ENCODE measurements at regions not wholly inside any gene's neighbourhood (a gene's known extent, or its start where the extent isn't known, plus 50 kb on each side); places are given as distances from the start of the nearest gene placed in this dataset.

DNA sequence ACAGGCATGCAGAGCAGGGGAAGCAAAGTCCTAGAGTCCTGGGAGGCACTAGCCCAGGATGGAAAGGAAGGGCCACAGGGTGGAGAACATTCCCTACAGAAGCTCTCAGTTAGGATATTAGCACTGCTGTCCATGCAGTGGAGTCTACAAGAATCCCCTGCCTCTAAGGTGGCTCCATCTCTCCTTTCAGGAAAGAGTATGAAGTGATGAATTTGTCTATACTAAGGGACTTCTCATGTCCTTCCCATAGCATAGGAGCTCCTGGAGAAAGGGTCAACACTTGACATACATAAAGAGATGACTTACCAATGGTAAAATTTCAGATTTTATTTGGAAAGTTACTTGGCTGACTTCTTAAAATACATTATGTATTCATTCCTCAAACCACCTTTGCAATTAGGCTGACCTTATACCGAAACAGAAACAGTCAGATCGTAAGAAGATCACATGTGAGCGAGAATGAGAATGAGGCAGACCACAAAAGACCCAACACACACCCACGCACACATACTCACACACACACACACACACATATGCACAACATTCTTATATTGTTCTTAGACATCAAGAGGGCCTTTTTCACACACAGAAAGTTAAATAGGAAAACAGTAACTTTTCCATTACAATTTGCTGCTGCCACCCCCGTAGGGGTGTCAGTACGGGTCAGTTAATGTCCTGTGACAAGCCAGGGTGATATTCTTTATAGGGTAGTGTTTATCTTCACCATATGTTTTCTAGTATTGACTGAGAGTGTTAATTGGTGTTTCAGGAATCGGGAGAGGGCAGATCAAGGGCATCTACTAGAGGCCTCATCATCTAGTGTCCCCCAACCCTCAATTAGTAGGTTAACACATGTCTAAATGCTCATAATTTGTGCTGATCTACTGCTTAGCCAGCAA, 159.4 kb downstream of the FAXC start:
- Histone ChIP-seq H3K4me2 (ENCODE audit: low read depth, low read length) (no peak overlapping the region), H3K4me3 (replicated peaks in 1 of 3; ENCODE audit: insufficient read depth in 1 of 3, low read depth in 2 of 3, low read length in 3 of 3) (no peak overlapping the region), H3K27me3 (ENCODE audit: control insufficient read depth in 1 of 2, insufficient read depth in 2 of 2, low read length in 2 of 2) (no peaks in the 10 kb centered on the region), H3K36me3 (replicated peaks in 1 of 2; ENCODE audit: control insufficient read depth in 1 of 2, insufficient read depth in 2 of 2, low read length in 2 of 2) (no peaks in the 10 kb centered on the region), H3K9ac (ENCODE audit: insufficient read depth, low read depth, low read length) (no peak overlapping the region), H4K20me1 (ENCODE audit: insufficient read depth, low read length) (no peaks in the 10 kb centered on the region), H2AFZ (ENCODE audit: low read length) (no peak overlapping the region), H3K27ac (ENCODE audit: extremely low read length, insufficient read depth, low read length) (no peak overlapping the region), H3K9me3 (ENCODE audit: low read length) (no peaks in the 10 kb centered on the region), H3K4me1 (ENCODE audit: insufficient read depth, low read length) (no peaks in the 10 kb centered on the region), H3K79me2 (ENCODE audit: insufficient read depth, low read length) (no peaks in the 10 kb centered on the region)
- ATAC-seq (no peak), FAIRE-seq (no peak), DNase-seq (ENCODE audit: low spot score) (no peak)
- 0% methylated on average over 7 of the region's 7 CpGs for WGBS (ENCODE audit: low lambda C conversion rate)
- BruUV-seq (replicated peaks): no TSS peak
- in situ Hi-C loops (cut with HindIII; ENCODE audit: extremely low pct_ligation_motif_present, low pct_unique_long_range_greater_than_20kb): no loop called here
- POLR2A ChIA-PET: no interaction called here
- intact Hi-C loops (cut with micrococcal nuclease; ENCODE audit: unreplicated experiment): no loop called here
- CTCF ChIA-PET (ENCODE audit: low intra/inter-chr PET ratio, low total read pairs): no interaction called here
- TF ChIP-seq ZMAT3 (CRISPR knock-in tag; conservative IDR thresholded peaks at IDR 0.05): no peak
- TF ChIP-seq THYN1 (CRISPR knock-in tag; IDR thresholded peaks at IDR 0.05; ENCODE audit: borderline replicate concordance, low read depth): no peak
- TF ChIP-seq SNRNP70 (IDR thresholded peaks at IDR 0.05; ENCODE audit: low read depth, low read length): no peak

DNA sequence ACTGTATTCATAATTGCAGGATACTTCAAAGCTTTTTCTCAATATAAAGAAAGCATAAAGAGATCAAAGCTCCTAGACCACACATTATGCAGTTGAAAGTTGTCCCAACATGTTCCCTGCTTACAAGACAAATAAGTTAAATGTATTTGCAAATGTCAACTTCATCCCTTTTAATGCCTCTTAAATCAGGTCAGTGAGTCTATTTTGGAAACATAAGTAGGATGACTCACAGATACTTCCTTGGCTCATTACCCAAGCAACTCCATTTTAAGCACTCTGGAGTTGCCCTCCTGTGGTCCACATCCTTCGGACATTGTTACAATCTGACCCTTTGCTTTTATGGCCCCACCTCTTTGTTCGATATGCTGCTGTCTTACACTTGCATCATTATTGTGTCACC, 162.0 kb downstream of the FAXC start:
- no peaks in the 10 kb centered on the region for H3K79me2 ChIP-seq (ENCODE audit: insufficient read depth, low read length)
- in situ Hi-C loops (cut with HindIII; ENCODE audit: extremely low pct_ligation_motif_present, low pct_unique_long_range_greater_than_20kb) (no loop called here), intact Hi-C loops (cut with micrococcal nuclease; ENCODE audit: unreplicated experiment) (no loop called here)
- BruUV-seq (replicated peaks): no TSS peak
- H3K27me3 ChIP-seq (ENCODE audit: control insufficient read depth in 1 of 2, insufficient read depth in 2 of 2, low read length in 2 of 2): no peaks in the 10 kb centered on the region
- FAIRE-seq (no peak), ATAC-seq (no peak), DNase-seq (ENCODE audit: low spot score) (no peak)
- H3K4me3 ChIP-seq (replicated peaks in 1 of 3; ENCODE audit: insufficient read depth in 1 of 3, low read depth in 2 of 3, low read length in 3 of 3): no peak overlapping the region
- H3K27ac ChIP-seq (ENCODE audit: extremely low read length, insufficient read depth, low read length): no peak overlapping the region
- H3K36me3 ChIP-seq (replicated peaks in 1 of 2; ENCODE audit: control insufficient read depth in 1 of 2, insufficient read depth in 2 of 2, low read length in 2 of 2): no peaks in the 10 kb centered on the region
- H3K4me2 ChIP-seq (ENCODE audit: low read depth, low read length): no peak overlapping the region
- ChIA-PET CTCF (ENCODE audit: low intra/inter-chr PET ratio, low total read pairs) (no interaction called here), POLR2A (no interaction called here)
- H3K9ac ChIP-seq (ENCODE audit: insufficient read depth, low read depth, low read length): no peak overlapping the region
- H4K20me1 ChIP-seq (ENCODE audit: insufficient read depth, low read length): no peaks in the 10 kb centered on the region
- H3K4me1 ChIP-seq (ENCODE audit: insufficient read depth, low read length): no peaks in the 10 kb centered on the region
- H3K9me3 ChIP-seq (ENCODE audit: low read length): no peaks in the 10 kb centered on the region
- no peak overlapping the region for H2AFZ ChIP-seq (ENCODE audit: low read length)
- WGBS (ENCODE audit: low lambda C conversion rate): 0% methylated on average over 2 of the region's 2 CpGs
- TF ChIP-seq EP300 (IDR thresholded peaks at IDR 0.05; ENCODE audit: low read depth in 2 of 2, low read length in 2 of 2) (no peak), EP300 (CRISPR knock-in tag; IDR thresholded peaks at IDR 0.05; ENCODE audit: borderline replicate concordance) (no peak), ZNF788 (CRISPR knock-in tag; IDR thresholded peaks at IDR 0.05; ENCODE audit: borderline replicate concordance) (no peak), MYNN (CRISPR knock-in tag; IDR thresholded peaks at IDR 0.05; ENCODE audit: low read depth) (no peak), YEATS2 (CRISPR knock-in tag; IDR thresholded peaks at IDR 0.05; ENCODE audit: borderline replicate concordance) (no peak), CHD4 (IDR thresholded peaks at IDR 0.05; ENCODE audit: borderline replicate concordance, low read length) (no peak), SOX13 (IDR thresholded peaks at IDR 0.05) (no peak), SOX13 (CRISPR knock-in tag; conservative IDR thresholded peaks at IDR 0.05 in 1 of 2, IDR thresholded peaks at IDR 0.05 in 1 of 2) (no peak)
- TF ChIP-seq, protein P1, sequence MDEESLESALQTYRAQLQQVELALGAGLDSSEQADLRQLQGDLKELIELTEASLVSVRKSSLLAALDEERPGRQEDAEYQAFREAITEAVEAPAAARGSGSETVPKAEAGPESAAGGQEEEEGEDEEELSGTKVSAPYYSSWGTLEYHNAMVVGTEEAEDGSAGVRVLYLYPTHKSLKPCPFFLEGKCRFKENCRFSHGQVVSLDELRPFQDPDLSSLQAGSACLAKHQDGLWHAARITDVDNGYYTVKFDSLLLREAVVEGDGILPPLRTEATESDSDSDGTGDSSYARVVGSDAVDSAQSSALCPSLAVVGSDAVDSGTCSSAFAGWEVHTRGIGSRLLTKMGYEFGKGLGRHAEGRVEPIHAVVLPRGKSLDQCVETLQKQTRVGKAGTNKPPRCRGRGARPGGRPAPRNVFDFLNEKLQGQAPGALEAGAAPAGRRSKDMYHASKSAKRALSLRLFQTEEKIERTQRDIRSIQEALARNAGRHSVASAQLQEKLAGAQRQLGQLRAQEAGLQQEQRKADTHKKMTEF (CRISPR knock-in tag; IDR thresholded peaks at IDR 0.05): no peak
- TF ChIP-seq, protein P2, sequence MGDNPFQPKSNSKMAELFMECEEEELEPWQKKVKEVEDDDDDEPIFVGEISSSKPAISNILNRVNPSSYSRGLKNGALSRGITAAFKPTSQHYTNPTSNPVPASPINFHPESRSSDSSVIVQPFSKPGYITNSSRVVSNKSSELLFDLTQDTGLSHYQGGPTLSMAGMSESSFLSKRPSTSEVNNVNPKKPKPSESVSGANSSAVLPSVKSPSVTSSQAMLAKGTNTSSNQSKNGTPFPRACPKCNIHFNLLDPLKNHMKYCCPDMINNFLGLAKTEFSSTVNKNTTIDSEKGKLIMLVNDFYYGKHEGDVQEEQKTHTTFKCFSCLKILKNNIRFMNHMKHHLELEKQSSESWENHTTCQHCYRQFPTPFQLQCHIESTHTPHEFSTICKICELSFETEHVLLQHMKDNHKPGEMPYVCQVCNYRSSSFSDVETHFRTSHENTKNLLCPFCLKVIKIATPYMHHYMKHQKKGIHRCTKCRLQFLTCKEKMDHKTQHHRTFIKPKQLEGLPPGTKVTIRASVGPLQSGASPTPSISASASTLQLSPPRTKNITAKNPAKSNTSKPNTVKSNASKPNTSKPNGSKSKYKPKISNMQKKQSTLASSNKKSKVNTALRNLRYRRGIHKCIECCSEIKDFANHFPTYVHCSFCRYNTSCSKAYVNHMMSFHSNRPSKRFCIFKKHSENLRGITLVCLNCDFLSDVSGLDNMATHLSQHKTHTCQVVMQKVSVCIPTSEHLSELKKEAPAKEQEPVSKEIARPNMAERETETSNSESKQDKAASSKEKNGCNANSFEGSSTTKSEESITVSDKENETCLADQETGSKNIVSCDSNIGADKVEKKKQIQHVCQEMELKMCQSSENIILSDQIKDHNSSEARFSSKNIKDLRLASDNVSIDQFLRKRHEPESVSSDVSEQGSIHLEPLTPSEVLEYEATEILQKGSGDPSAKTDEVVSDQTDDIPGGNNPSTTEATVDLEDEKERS (CRISPR knock-in tag; IDR thresholded peaks at IDR 0.05): no peak
